ENCODE measurements at regions not wholly inside any gene's neighbourhood (a gene's known extent, or its start where the extent isn't known, plus 50 kb on each side); places are given as distances from the start of the nearest gene placed in this dataset.

- H3K9ac ChIP-seq (ENCODE audit: low read depth in 1 of 2, low read length in 2 of 2): no peak overlapping the region
- H3K27me3 ChIP-seq (ENCODE audit: control insufficient read depth in 1 of 2, insufficient read depth in 2 of 2, low read length in 2 of 2): no peaks in the 10 kb centered on the region
- H3K9me3 ChIP-seq (ENCODE audit: control insufficient read depth in 1 of 2, low read length in 2 of 2): no peaks in the 10 kb centered on the region
- H3K27ac ChIP-seq (ENCODE audit: low read depth, low read length): no peak overlapping the region
- no peaks in the 10 kb centered on the region for H3K4me1 ChIP-seq (ENCODE audit: control insufficient read depth in 1 of 2, insufficient read depth in 2 of 2, low read length in 2 of 2)
- H3K36me3 ChIP-seq (ENCODE audit: control insufficient read depth in 1 of 2, insufficient read depth in 2 of 2, low read length in 2 of 2): no peaks in the 10 kb centered on the region
- H3K4me3 ChIP-seq (ENCODE audit: low read depth in 1 of 2, low read length in 2 of 2): no peak overlapping the region
Observed at GRCh38 chr22:47854680-47855079, 1092.2 kb downstream of the TBC1D22A start.

GRCh38 chr22:47854251-47854650, 1091.8 kb downstream of the TBC1D22A start:
- no peaks in the 10 kb centered on the region for H3K27me3 ChIP-seq (ENCODE audit: control insufficient read depth in 1 of 2, insufficient read depth in 2 of 2, low read length in 2 of 2)
- H3K9me3 ChIP-seq (ENCODE audit: control insufficient read depth in 1 of 2, low read length in 2 of 2): no peaks in the 10 kb centered on the region
- no peaks in the 10 kb centered on the region for H3K4me1 ChIP-seq (ENCODE audit: control insufficient read depth in 1 of 2, insufficient read depth in 2 of 2, low read length in 2 of 2)
- H3K4me3 ChIP-seq (ENCODE audit: low read depth in 1 of 2, low read length in 2 of 2): no peak overlapping the region
- H3K9ac ChIP-seq (ENCODE audit: low read depth in 1 of 2, low read length in 2 of 2): no peak overlapping the region
- H3K27ac ChIP-seq (ENCODE audit: low read depth, low read length): no peak overlapping the region
- no peaks in the 10 kb centered on the region for H3K36me3 ChIP-seq (ENCODE audit: control insufficient read depth in 1 of 2, insufficient read depth in 2 of 2, low read length in 2 of 2)

GRCh38 chr22:47853750-47854149, 1091.3 kb downstream of the TBC1D22A start:
- no peaks in the 10 kb centered on the region for H3K27me3 ChIP-seq (ENCODE audit: control insufficient read depth in 1 of 2, insufficient read depth in 2 of 2, low read length in 2 of 2)
- H3K9me3 ChIP-seq (ENCODE audit: control insufficient read depth in 1 of 2, low read length in 2 of 2): no peaks in the 10 kb centered on the region
- H3K4me3 ChIP-seq (ENCODE audit: low read depth in 1 of 2, low read length in 2 of 2): no peak overlapping the region
- H3K36me3 ChIP-seq (ENCODE audit: control insufficient read depth in 1 of 2, insufficient read depth in 2 of 2, low read length in 2 of 2): no peaks in the 10 kb centered on the region
- H3K9ac ChIP-seq (ENCODE audit: low read depth in 1 of 2, low read length in 2 of 2): no peak overlapping the region
- H3K4me1 ChIP-seq (ENCODE audit: control insufficient read depth in 1 of 2, insufficient read depth in 2 of 2, low read length in 2 of 2): no peaks in the 10 kb centered on the region
- H3K27ac ChIP-seq (ENCODE audit: low read depth, low read length): no peak overlapping the region

- Histone ChIP-seq H3K27me3 (ENCODE audit: control insufficient read depth in 1 of 2, insufficient read depth in 2 of 2, low read length in 2 of 2) (no peaks in the 10 kb centered on the region), H3K36me3 (ENCODE audit: control insufficient read depth in 1 of 2, insufficient read depth in 2 of 2, low read length in 2 of 2) (no peaks in the 10 kb centered on the region), H3K4me1 (ENCODE audit: control insufficient read depth in 1 of 2, insufficient read depth in 2 of 2, low read length in 2 of 2) (no peaks in the 10 kb centered on the region), H3K4me3 (ENCODE audit: low read depth in 1 of 2, low read length in 2 of 2) (no peak overlapping the region), H3K9me3 (ENCODE audit: control insufficient read depth in 1 of 2, low read length in 2 of 2) (no peaks in the 10 kb centered on the region), H3K27ac (ENCODE audit: low read depth, low read length) (no peak overlapping the region), H3K9ac (ENCODE audit: low read depth in 1 of 2, low read length in 2 of 2) (no peak overlapping the region)
Observed at GRCh38 chr22:47851586-47851985, 1089.1 kb downstream of the TBC1D22A start.

- Histone ChIP-seq H3K27ac (ENCODE audit: low read depth, low read length) (no peak overlapping the region), H3K9ac (ENCODE audit: low read depth in 1 of 2, low read length in 2 of 2) (no peak overlapping the region), H3K27me3 (ENCODE audit: control insufficient read depth in 1 of 2, insufficient read depth in 2 of 2, low read length in 2 of 2) (no peaks in the 10 kb centered on the region), H3K4me3 (ENCODE audit: low read depth in 1 of 2, low read length in 2 of 2) (no peak overlapping the region), H3K9me3 (ENCODE audit: control insufficient read depth in 1 of 2, low read length in 2 of 2) (no peaks in the 10 kb centered on the region), H3K36me3 (ENCODE audit: control insufficient read depth in 1 of 2, insufficient read depth in 2 of 2, low read length in 2 of 2) (no peaks in the 10 kb centered on the region), H3K4me1 (ENCODE audit: control insufficient read depth in 1 of 2, insufficient read depth in 2 of 2, low read length in 2 of 2) (no peaks in the 10 kb centered on the region)
Observed at GRCh38 chr22:47850644-47851151, 1088.2 kb downstream of the TBC1D22A start.

GRCh38 chr22:47849576-47849975, 1087.1 kb downstream of the TBC1D22A start:
- no peak overlapping the region for H3K9ac ChIP-seq (ENCODE audit: low read depth in 1 of 2, low read length in 2 of 2)
- H3K4me1 ChIP-seq (ENCODE audit: control insufficient read depth in 1 of 2, insufficient read depth in 2 of 2, low read length in 2 of 2): no peaks in the 10 kb centered on the region
- H3K27me3 ChIP-seq (ENCODE audit: control insufficient read depth in 1 of 2, insufficient read depth in 2 of 2, low read length in 2 of 2): no peaks in the 10 kb centered on the region
- no peak overlapping the region for H3K4me3 ChIP-seq (ENCODE audit: low read depth in 1 of 2, low read length in 2 of 2)
- H3K27ac ChIP-seq (ENCODE audit: low read depth, low read length): no peak overlapping the region
- no peaks in the 10 kb centered on the region for H3K36me3 ChIP-seq (ENCODE audit: control insufficient read depth in 1 of 2, insufficient read depth in 2 of 2, low read length in 2 of 2)
- no peaks in the 10 kb centered on the region for H3K9me3 ChIP-seq (ENCODE audit: control insufficient read depth in 1 of 2, low read length in 2 of 2)

- no peaks in the 10 kb centered on the region for H3K36me3 ChIP-seq (ENCODE audit: control insufficient read depth in 1 of 2, insufficient read depth in 2 of 2, low read length in 2 of 2)
Observed at GRCh38 chr22:47848184-47848920, 1085.9 kb downstream of the TBC1D22A start.

GRCh38 chr22:47847131-47847890, 1084.9 kb downstream of the TBC1D22A start:
- Histone ChIP-seq H3K9me3 (ENCODE audit: control insufficient read depth in 1 of 2, low read length in 2 of 2) (no peaks in the 10 kb centered on the region), H3K9ac (ENCODE audit: low read depth in 1 of 2, low read length in 2 of 2) (no peak overlapping the region), H3K4me1 (ENCODE audit: control insufficient read depth in 1 of 2, insufficient read depth in 2 of 2, low read length in 2 of 2) (no peaks in the 10 kb centered on the region), H3K27ac (ENCODE audit: low read depth, low read length) (no peak overlapping the region), H3K4me3 (ENCODE audit: low read depth in 1 of 2, low read length in 2 of 2) (no peak overlapping the region), H3K36me3 (ENCODE audit: control insufficient read depth in 1 of 2, insufficient read depth in 2 of 2, low read length in 2 of 2) (no peaks in the 10 kb centered on the region), H3K27me3 (ENCODE audit: control insufficient read depth in 1 of 2, insufficient read depth in 2 of 2, low read length in 2 of 2) (no peaks in the 10 kb centered on the region)

More at GRCh38 chr22:47848184-47848920, 1085.9 kb downstream of the TBC1D22A start:
- H3K4me1 ChIP-seq (ENCODE audit: control insufficient read depth in 1 of 2, insufficient read depth in 2 of 2, low read length in 2 of 2): no peaks in the 10 kb centered on the region
- H3K9ac ChIP-seq (ENCODE audit: low read depth in 1 of 2, low read length in 2 of 2): no peak overlapping the region
- no peaks in the 10 kb centered on the region for H3K9me3 ChIP-seq (ENCODE audit: control insufficient read depth in 1 of 2, low read length in 2 of 2)
- no peak overlapping the region for H3K4me3 ChIP-seq (ENCODE audit: low read depth in 1 of 2, low read length in 2 of 2)
- no peak overlapping the region for H3K27ac ChIP-seq (ENCODE audit: low read depth, low read length)
- H3K27me3 ChIP-seq (ENCODE audit: control insufficient read depth in 1 of 2, insufficient read depth in 2 of 2, low read length in 2 of 2): no peaks in the 10 kb centered on the region

- no peak overlapping the region for H3K27ac ChIP-seq (ENCODE audit: low read depth, low read length)
- no peak overlapping the region for H3K4me3 ChIP-seq (ENCODE audit: low read depth in 1 of 2, low read length in 2 of 2)
- H3K36me3 ChIP-seq (ENCODE audit: control insufficient read depth in 1 of 2, insufficient read depth in 2 of 2, low read length in 2 of 2): no peaks in the 10 kb centered on the region
- no peak overlapping the region for H3K9ac ChIP-seq (ENCODE audit: low read depth in 1 of 2, low read length in 2 of 2)
- H3K9me3 ChIP-seq (ENCODE audit: control insufficient read depth in 1 of 2, low read length in 2 of 2): no peaks in the 10 kb centered on the region
- no peaks in the 10 kb centered on the region for H3K4me1 ChIP-seq (ENCODE audit: control insufficient read depth in 1 of 2, insufficient read depth in 2 of 2, low read length in 2 of 2)
- no peaks in the 10 kb centered on the region for H3K27me3 ChIP-seq (ENCODE audit: control insufficient read depth in 1 of 2, insufficient read depth in 2 of 2, low read length in 2 of 2)
Observed at GRCh38 chr22:47846206-47846605, 1083.8 kb downstream of the TBC1D22A start.

GRCh38 chr22:47842119-47842518, 1079.7 kb downstream of the TBC1D22A start:
- H3K27me3 ChIP-seq (ENCODE audit: control insufficient read depth in 1 of 2, insufficient read depth in 2 of 2, low read length in 2 of 2): no peaks in the 10 kb centered on the region

More at GRCh38 chr22:47842119-47842518, 1079.7 kb downstream of the TBC1D22A start:
- no peak overlapping the region for H3K9ac ChIP-seq (ENCODE audit: low read depth in 1 of 2, low read length in 2 of 2)
- no peak overlapping the region for H3K4me3 ChIP-seq (ENCODE audit: low read depth in 1 of 2, low read length in 2 of 2)
- no peaks in the 10 kb centered on the region for H3K4me1 ChIP-seq (ENCODE audit: control insufficient read depth in 1 of 2, insufficient read depth in 2 of 2, low read length in 2 of 2)
- no peaks in the 10 kb centered on the region for H3K36me3 ChIP-seq (ENCODE audit: control insufficient read depth in 1 of 2, insufficient read depth in 2 of 2, low read length in 2 of 2)
- H3K9me3 ChIP-seq (ENCODE audit: control insufficient read depth in 1 of 2, low read length in 2 of 2): no peaks in the 10 kb centered on the region
- H3K27ac ChIP-seq (ENCODE audit: low read depth, low read length): no peak overlapping the region

Measured in duodenal mucosa (tissue), 2 donors.